Femur (tissue), 1 donor: ENCODE measurements at regions not wholly inside any gene's neighbourhood (a gene's known extent, or its start where the extent isn't known, plus 50 kb on each side); places are given as distances from the start of the nearest gene placed in this dataset.
"Not testable (repeated sequence)": the region's sequence is repeated elsewhere in the genome, so short reads cannot be mapped to it uniquely, and the experiment has no call there.

Experiments
- DNase-seq: peaks from one replicate; pipeline ENCODE4 v3.0.0-alpha.2; 2017

DNA sequence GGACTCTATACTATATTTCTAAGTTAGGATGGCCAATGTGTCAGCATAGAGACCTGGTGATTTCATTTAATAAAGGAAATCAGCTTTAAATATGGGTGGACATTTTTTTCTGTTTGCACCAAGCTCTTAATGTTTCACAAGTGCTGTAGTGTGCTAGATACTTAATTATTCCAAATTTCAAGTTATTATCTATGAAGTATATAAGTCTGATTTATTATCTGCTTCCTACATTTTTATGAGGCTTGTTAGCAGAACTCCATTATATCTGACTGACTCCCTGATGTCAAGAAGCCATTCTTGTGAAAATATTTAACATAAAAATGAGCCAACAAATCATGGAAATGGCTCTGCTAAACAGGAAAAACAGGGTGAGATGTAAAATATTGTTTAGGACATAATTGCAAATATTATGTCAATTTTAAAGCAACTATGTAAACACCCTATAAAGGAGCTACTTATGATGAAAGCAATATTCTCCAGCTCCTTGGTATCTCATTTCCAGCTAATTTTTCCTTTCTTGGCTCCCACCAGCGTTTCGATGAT, 1415.2 kb downstream of the GATA3 start:
- DNase-seq = no peak

DNA sequence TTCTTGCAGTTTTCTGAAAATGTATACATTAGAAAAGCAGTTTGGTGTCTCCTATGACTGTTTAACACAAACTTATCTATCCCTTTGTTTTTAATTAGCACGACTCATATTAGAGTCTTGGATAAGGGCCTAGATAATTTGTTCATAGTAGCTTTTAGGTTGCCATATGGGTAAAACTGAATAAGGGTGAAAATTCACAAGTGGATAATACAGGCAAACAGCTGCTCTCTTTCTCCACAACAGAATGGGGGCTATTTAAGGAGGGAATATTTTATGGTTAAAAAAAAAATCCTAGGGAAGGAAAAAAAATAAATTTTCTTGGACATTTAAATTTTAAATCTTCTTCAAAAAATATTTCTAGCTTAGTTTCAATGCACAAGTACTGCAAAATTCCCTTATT, 1416.1 kb downstream of the GATA3 start:
- no peak for DNase-seq

GRCh38 chr10:9501944-9502343, 1447.5 kb downstream of the GATA3 start:
- no peak for DNase-seq

GRCh38 chr10:9504227-9504626, 1449.7 kb downstream of the GATA3 start:
- no peak for DNase-seq

GRCh38 chr10:9505546-9505945, 1451.1 kb downstream of the GATA3 start:
- DNase-seq = no peak

GRCh38 chr10:9508606-9509005, 1454.1 kb downstream of the GATA3 start:
- peak; percentile 28 for DNase-seq

DNA sequence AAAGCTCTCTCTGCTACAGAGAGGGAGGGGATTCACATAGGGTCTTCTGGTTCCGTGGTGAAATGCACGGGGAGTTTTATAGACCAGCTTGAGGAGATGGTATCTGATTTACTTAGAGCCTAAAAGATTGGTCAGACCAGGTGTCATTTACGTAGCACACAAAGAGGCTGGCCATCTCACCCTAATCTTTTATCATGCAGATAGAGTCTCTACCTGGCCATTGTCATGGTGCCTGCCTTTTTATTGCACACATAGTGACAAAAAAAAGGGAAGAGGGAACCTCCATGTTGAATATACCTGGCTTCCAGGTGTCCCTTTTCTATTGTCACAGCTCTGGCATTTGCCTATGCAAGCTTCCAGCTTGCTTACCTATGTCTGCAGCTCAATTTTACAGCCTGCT, 1456.1 kb downstream of the GATA3 start:
- DNase-seq = no peak

DNA sequence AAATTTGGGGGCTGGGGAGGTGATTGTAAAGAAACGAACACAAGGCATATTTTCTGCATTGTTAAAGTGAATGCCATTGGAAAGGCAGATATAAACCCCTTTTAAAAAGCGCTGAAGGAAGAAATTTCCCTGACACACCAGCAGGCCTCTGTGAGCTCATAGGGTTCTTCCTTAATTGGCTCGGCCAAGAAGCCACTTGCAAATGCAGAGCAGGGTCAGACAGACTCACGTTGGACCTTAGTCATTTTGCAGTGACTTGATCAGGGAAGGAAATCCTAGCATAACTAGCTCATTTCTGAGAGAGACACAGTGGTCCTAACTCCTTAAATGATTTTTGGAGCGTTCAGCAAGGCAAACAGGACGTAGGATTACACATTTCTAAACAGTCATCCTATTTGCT, 1461.4 kb downstream of the GATA3 start:
- DNase-seq = no peak

DNA sequence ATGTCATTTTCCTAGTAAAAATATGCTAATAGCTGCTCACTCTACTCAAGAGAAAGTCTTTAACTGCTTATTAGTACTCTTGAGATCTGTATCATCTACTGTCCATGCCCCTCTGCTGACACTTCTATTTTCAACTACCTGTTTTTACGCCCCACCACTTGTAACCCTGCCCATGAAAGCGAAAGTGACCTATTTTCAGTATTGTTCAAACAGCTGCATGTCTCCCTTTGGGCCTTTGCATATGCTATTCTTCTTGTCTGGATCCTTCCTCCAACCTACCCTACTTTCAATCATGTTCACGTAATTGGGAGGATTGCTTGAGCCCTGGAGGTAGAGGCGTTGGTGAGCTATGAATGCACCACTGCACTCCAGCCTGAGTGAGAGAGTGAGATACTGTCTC, 1481.3 kb downstream of the GATA3 start:
- DNase-seq = no peak

DNA sequence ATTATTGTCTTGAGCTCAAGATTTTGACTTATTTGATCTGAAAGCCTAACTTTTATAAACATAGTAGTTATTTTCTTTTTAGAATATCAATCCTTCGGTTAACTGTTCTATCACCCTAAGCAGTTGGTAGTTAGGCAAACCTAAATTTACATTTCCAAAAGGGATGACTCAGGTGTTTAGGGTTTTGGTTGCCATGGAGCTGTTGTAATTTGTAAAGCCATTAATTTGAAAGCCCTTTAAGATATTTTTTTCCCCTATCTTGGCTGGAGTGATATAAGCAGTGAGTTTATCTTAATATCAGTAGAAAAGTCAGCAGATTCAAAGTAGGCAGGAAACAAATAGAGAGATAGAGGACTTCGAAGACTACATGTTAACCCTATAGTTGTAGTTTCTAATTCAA, 1472.6 kb upstream of the CELF2 start:
- no peak for DNase-seq

DNA sequence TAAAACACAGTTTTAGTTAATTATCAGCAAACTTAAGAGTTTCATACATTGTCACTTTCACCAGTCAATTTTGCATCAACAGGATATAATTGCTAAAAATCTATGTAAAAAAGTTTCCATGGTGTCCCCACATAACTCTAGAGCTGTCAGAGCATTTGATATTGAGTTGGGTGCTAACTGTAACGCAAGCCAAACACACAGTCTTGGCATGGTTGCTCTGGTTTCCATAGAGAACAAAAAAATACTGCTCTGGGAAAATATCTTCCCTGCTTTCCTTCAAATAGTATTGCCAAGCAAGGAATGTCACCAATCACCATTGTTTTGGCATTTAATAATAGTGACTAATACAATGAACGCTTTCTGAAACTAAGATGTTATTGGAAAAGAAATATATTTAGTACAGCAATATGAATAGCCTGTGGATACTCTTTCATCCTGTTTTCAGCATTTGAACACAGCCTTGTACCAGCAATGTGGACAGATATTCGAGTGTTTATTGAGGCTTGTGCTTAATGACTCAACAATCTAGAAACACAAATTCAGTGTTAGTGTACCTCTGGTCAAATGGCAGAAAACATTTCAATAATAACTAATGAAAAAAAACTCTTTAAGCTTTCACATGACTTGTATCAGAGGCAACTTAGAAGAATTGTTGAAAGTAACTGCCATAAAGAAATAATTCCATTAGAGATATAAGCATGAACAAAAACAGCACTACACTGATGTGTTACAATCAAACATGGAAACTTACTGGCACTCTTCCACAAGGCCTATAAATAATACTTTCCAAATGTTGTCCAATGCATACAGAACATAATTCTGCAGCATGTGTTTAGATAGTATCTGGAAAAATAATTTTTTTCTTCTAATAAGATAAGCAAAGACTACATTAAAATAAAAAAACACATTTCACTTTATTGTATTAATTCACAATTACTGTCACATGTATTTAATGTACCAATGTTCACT, 1469.5 kb upstream of the CELF2 start:
- DNase-seq = no peak

- DNase-seq = no peak
These were observed 1466.9 kb upstream of the CELF2 start for GRCh38 chr10:9550810-9551209.

GRCh38 chr10:9554321-9554720, 1463.4 kb upstream of the CELF2 start:
- DNase-seq = no peak

- DNase-seq = no peak
These were observed 1456.7 kb upstream of the CELF2 start for GRCh38 chr10:9560976-9561375.

- no peak for DNase-seq
These were observed 1455.7 kb upstream of the CELF2 start for GRCh38 chr10:9561821-9562505.

DNA sequence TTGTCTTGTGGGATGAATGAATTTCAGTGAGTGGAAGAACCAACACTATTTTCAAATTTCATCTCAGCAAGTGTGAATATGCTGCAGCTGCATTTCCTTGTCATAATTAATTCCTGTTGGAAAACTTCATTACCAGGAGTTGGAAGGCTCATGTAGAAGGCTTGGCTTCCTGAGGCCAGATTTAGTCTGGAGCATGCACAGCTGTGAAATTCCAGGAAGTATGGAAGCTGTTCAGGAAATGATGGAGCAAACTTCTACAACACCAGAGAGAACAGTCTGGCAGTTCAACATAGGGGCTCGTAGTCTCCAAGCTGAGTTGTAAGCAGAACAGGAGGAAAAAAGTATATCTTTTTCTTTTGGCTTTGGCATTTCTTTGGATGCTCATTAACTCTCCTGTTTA, 1439.9 kb upstream of the CELF2 start:
- peak; percentile 50 for DNase-seq

DNA sequence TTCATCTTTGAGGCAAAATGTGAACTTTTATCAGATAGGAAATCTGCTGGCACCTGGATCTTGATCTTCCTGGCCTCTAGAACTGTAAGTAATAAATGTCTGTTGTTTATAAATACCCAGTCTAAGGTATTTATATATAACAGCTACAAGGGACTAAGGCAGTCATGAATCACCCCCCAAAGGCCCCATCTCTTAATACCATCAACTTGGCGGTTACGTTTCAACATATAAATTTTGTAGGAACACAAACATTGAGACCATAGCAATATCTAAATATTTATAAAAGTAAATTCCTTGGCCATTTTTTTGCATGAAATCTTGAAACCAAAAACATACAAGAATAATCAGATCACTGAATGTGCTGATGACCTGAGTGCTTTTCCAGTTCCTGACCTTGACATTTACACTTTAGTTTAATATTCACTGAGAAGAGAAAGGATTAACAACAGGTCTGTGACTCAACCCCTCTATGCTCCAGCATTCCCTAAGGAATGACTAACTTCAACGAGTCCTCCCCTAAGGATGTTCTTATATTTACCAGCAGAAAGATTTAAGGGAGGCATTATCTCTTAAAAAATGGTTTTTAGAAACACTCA, 1438.5 kb upstream of the CELF2 start:
- no peak for DNase-seq

DNA sequence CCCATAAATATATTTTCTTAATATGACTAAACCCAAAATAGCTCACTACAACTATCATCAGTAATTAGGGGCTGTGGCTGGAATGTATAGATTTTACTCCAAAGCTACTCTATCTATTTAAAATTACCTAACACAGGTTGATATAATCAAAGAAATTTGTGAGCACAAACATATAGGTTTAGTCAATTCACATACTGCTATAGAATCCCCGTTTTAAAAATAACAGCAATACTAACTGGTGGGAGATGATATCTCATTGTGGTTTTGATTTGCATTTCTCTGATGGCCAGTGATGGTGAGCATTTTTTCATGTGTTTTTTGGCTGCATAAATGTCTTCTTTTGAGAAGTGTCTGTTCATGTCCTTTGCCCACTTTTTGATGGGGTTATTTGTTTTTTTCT, 1434.9 kb upstream of the CELF2 start:
- DNase-seq = not testable (repeated sequence)

- DNase-seq = no peak
These were observed 1421.2 kb upstream of the CELF2 start for GRCh38 chr10:9596368-9596920.

GRCh38 chr10:9602998-9603397, 1414.7 kb upstream of the CELF2 start:
- DNase-seq = no peak

GRCh38 chr10:9603972-9604371, 1413.7 kb upstream of the CELF2 start:
- DNase-seq = no peak

DNA sequence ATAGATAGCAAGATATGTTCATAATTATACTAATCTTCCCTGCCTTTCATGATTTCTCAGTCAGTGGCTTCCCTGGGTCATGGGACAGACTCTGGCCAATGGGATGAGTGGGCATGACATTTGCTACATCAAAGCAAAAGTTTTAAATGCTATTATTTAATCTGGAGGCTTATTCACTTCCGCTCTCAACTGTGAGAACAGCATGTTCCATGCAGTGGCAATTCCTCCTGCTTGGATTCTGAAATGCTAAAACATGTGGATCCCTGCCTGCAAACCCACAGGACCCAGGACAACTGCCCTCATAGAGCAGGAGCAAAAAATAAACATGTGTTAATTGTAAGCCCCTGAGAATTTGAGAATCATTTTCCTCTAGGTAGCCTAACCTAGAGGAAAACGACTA, 1412.4 kb upstream of the CELF2 start:
- no peak for DNase-seq

DNA sequence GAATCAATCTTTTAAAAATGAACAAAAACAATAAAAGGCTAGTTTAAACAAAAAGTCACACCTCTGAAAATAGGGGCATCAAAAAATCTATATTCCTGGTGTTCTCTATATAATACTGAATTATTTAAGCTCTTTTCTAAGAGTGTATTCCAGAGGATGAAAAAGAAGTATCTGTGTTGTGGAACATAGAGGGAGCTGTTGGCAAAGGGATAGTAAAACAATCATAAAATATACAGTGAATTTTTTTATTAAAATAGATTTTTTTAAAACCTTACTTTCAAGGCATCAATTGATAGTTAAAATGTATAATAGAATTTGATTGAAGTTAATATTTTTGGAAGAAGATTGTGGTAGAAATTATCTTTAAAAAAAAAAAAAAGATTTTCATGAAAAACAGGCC, 1409.1 kb upstream of the CELF2 start:
- DNase-seq = no peak
